Glutamatergic neuron (in vitro differentiated cells): ENCODE measurements at regions not wholly inside any gene's neighbourhood (a gene's known extent, or its start where the extent isn't known, plus 50 kb on each side); places are given as distances from the start of the nearest gene placed in this dataset.
"Not testable (repeated sequence)": the region's sequence is repeated elsewhere in the genome, so short reads cannot be mapped to it uniquely, and the experiment has no call there.

ENCODE experiments used
- DNase-seq: peaks from one replicate; pipeline ENCODE4 v3.0.0; 2022
- H3K27ac Mint-ChIP-seq: one replicate; pipeline ENCODE4 v1.8.0; 2020; ENCODE audit warnings: mild to moderate bottlenecking, mixed read lengths, inconsistent platforms; ENCODE audit not compliant: unreplicated experiment
- H3K27me3 Mint-ChIP-seq: one replicate; pipeline ENCODE4 v1.8.0; 2020; ENCODE audit warnings: mild to moderate bottlenecking, moderate library complexity, mixed read lengths, inconsistent platforms; ENCODE audit not compliant: unreplicated experiment
- H3K36me3 Mint-ChIP-seq: one replicate; pipeline ENCODE4 v1.8.0; 2020; ENCODE audit warnings: mild to moderate bottlenecking, mixed read lengths, inconsistent platforms; ENCODE audit not compliant: unreplicated experiment
- H3K4me1 Mint-ChIP-seq: one replicate; pipeline ENCODE4 v1.8.0; 2020; ENCODE audit warnings: mild to moderate bottlenecking, low read depth, mixed read lengths, inconsistent platforms; ENCODE audit not compliant: unreplicated experiment
- H3K4me3 Mint-ChIP-seq: one replicate; pipeline ENCODE4 v1.8.0; 2020; ENCODE audit warnings: mild to moderate bottlenecking, mixed read lengths, inconsistent platforms; ENCODE audit not compliant: unreplicated experiment
- H3K9me3 Mint-ChIP-seq: one replicate; pipeline ENCODE4 v1.8.0; 2020; ENCODE audit warnings: mild to moderate bottlenecking, moderate library complexity, mixed read lengths, inconsistent platforms; ENCODE audit not compliant: unreplicated experiment
- CTCF ChIP-seq: fragments of 200-600 bp; sonication (generic); IDR thresholded peaks from one replicate; pipeline ENCODE4 v1.5.0; 2021; ENCODE audit not compliant: partially characterized antibody, unreplicated experiment

- H3K27me3 Mint-ChIP-seq = peaks cover 1% of the 10 kb centered on the region
- H3K4me1 Mint-ChIP-seq = no peaks in the 10 kb centered on the region
- no peak for TF ChIP-seq CTCF
- H3K36me3 Mint-ChIP-seq = no peaks in the 10 kb centered on the region
- no peaks in the 10 kb centered on the region for H3K9me3 Mint-ChIP-seq
- no peak for DNase-seq
- no peak overlapping the region for H3K4me3 Mint-ChIP-seq
- no peak overlapping the region for H3K27ac Mint-ChIP-seq
Observed at GRCh38 chr13:50509771-50510441, 333.6 kb downstream of the DLEU7 start.

- not testable (repeated sequence) for H3K36me3 Mint-ChIP-seq, H3K27me3 Mint-ChIP-seq, DNase-seq, H3K9me3 Mint-ChIP-seq, H3K4me1 Mint-ChIP-seq, H3K27ac Mint-ChIP-seq, H3K4me3 Mint-ChIP-seq
Observed at GRCh38 chr13:50510885-50511545, 332.5 kb downstream of the DLEU7 start.

GRCh38 chr13:50511877-50512341 lies 331.6 kb downstream of the DLEU7 start:
- Mint-ChIP-seq H3K36me3 (no peaks in the 10 kb centered on the region), H3K4me3 (no peak overlapping the region), H3K27ac (no peak overlapping the region), H3K27me3 (no peaks in the 10 kb centered on the region), H3K4me1 (peaks cover 2% of the 10 kb centered on the region), H3K9me3 (no peaks in the 10 kb centered on the region)
- no peak for TF ChIP-seq CTCF
- no peak for DNase-seq

- no peak for TF ChIP-seq CTCF
- Mint-ChIP-seq H3K27me3 (no peaks in the 10 kb centered on the region), H3K36me3 (no peaks in the 10 kb centered on the region), H3K27ac (no peak overlapping the region), H3K4me1 (peaks cover 4% of the 10 kb centered on the region), H3K9me3 (no peaks in the 10 kb centered on the region), H3K4me3 (no peak overlapping the region)
- DNase-seq = no peak
Observed at GRCh38 chr13:50512474-50513299, 330.8 kb downstream of the DLEU7 start.

GRCh38 chr13:50513300-50513877 lies 330.1 kb downstream of the DLEU7 start:
- Mint-ChIP-seq H3K27ac (no peak overlapping the region), H3K9me3 (no peaks in the 10 kb centered on the region), H3K4me3 (no peak overlapping the region), H3K36me3 (no peaks in the 10 kb centered on the region), H3K4me1 (peaks cover 4% of the 10 kb centered on the region), H3K27me3 (no peaks in the 10 kb centered on the region)
- no peak for TF ChIP-seq CTCF
- DNase-seq = no peak
